Gastroesophageal sphincter (tissue), 4 donors: ENCODE measurements at regions not wholly inside any gene's neighbourhood (a gene's known extent, or its start where the extent isn't known, plus 50 kb on each side); places are given as distances from the start of the nearest gene placed in this dataset.

Experiments
- ATAC-seq: fragments of 150-250 bp; one replicate; pipeline ENCODE4 v1.9.1; 2016; ENCODE audit warnings: mild to moderate bottlenecking, moderate library complexity
- H3K27ac ChIP-seq, 4 donors: fragments of 200-600 bp; sonication (generic) in 3 of 4; 1 replicate in 3 of 4; 2 replicates in 1 of 4; pipeline ENCODE4 v1.5.1; 2016 to 2019
- H3K27me3 ChIP-seq: fragments of 200-600 bp; sonication (generic); one replicate; pipeline ENCODE4 v1.5.1; 2019
- H3K36me3 ChIP-seq, 2 donors: fragments of 200-600 bp; sonication (generic); one replicate each; pipeline ENCODE4 v1.5.1; 2019; ENCODE audit warnings: control low read depth in 1 of 2
- H3K4me1 ChIP-seq, 3 donors: fragments of 200-600 bp; sonication (generic); 1 replicate in 2 of 3; 2 replicates in 1 of 3; pipeline ENCODE4 v1.5.1; 2016 to 2019; ENCODE audit warnings: control low read depth in 2 of 3
- H3K4me3 ChIP-seq, 2 donors: fragments of 200-600 bp; sonication (generic); one replicate each; pipeline ENCODE4 v1.5.1; 2019; ENCODE audit warnings: mild to moderate bottlenecking in 1 of 2, moderate library complexity in 1 of 2
- H3K9me3 ChIP-seq, 3 donors: fragments of 200-600 bp; sonication (generic); one replicate each; pipeline ENCODE4 v1.5.1; 2017 to 2019; ENCODE audit warnings: control low read depth in 2 of 3
- EP300 ChIP-seq: sonication (generic); formaldehyde crosslinking; IDR thresholded peaks from one replicate; pipeline ENCODE4 v1.6.1; 2017; ENCODE audit warnings: antibody characterized with exemption, mild to moderate bottlenecking
- POLR2A ChIP-seq, 2 donors: fragments of 450-650 bp; IDR thresholded peaks; one replicate each; pipeline ENCODE4 v1.6.1; 2017; ENCODE audit warnings: antibody characterized with exemption in 2 of 2, mild to moderate bottlenecking in 2 of 2, moderate library complexity in 1 of 2
- POLR2AphosphoS5 ChIP-seq: sonication (generic); formaldehyde crosslinking; IDR thresholded peaks from one replicate; pipeline ENCODE4 v1.6.1; 2017; ENCODE audit warnings: antibody characterized with exemption
- WGBS, 2 donors: methylation state at CpG; one replicate each; pipeline ENCODE4 v1.1.5; 2018; ENCODE audit warnings: low coverage in 1 of 2; 5-methylcytosine and 5-hydroxymethylcytosine counted together
- TF ChIP-seq, protein P1 (sequence below), 4 experiments: fragments of 200-600 bp in 2 of 4; fragments of 450-650 bp in 2 of 4; sonication (generic) in 1 of 4; IDR thresholded peaks; one replicate each; pipeline ENCODE4 v1.5.1; 2017 to 2019; ENCODE audit warnings: antibody characterized with exemption in 4 of 4, mild to moderate bottlenecking in 2 of 4, moderate library complexity in 2 of 4

- Histone ChIP-seq H3K9me3 (no peaks in the 10 kb centered on the region), H3K36me3 (no peaks in the 10 kb centered on the region), H3K4me3 (no peak overlapping the region), H3K27me3 (no peaks in the 10 kb centered on the region), H3K4me1 (no peaks in the 10 kb centered on the region), H3K27ac (no peak overlapping the region)
- WGBS, 2 donors: 92 to 97% methylated on average over 2 to 6 of the region's 7 CpGs
- no peak for ATAC-seq
- no peak for TF ChIP-seq POLR2A (IDR thresholded peaks at IDR 0.05)
- TF ChIP-seq, protein P1, sequence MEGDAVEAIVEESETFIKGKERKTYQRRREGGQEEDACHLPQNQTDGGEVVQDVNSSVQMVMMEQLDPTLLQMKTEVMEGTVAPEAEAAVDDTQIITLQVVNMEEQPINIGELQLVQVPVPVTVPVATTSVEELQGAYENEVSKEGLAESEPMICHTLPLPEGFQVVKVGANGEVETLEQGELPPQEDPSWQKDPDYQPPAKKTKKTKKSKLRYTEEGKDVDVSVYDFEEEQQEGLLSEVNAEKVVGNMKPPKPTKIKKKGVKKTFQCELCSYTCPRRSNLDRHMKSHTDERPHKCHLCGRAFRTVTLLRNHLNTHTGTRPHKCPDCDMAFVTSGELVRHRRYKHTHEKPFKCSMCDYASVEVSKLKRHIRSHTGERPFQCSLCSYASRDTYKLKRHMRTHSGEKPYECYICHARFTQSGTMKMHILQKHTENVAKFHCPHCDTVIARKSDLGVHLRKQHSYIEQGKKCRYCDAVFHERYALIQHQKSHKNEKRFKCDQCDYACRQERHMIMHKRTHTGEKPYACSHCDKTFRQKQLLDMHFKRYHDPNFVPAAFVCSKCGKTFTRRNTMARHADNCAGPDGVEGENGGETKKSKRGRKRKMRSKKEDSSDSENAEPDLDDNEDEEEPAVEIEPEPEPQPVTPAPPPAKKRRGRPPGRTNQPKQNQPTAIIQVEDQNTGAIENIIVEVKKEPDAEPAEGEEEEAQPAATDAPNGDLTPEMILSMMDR (IDR thresholded peaks at IDR 0.05): no peak
- TF ChIP-seq EP300: no peak
- TF ChIP-seq POLR2AphosphoS5: no peak
Observed at GRCh38 chr4:26065833-26066232, 151.8 kb downstream of the SMIM20 start.

- TF ChIP-seq, protein P1 (IDR thresholded peaks at IDR 0.05): no peak
- TF ChIP-seq EP300: no peak
- no peak overlapping the region for H3K4me3 ChIP-seq
Observed at GRCh38 chr4:26067035-26067434, 153.0 kb downstream of the SMIM20 start.

DNA sequence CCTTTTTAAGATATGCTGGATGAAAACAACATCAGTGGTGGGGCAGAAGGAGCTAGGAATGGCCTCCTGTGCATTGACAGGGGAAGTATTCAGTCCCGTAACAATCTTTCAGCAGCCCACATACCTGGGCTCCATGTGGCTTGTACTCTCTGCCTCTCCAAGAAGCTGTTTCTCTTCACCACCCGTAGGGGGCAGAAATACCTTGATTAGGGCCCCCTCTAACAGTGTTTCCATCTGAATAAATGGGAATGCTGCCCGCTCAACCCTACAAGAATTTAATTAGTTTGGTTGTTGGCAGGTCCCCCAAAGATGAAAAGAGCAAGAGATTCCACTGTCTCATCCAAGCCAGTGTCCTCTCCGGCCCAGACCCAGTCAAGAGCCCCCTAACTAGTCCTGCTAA is 155.2 kb downstream of the SMIM20 start:
- H3K4me3 ChIP-seq: no peak overlapping the region
- WGBS, 2 donors: 56% methylated on average over 4 of the region's 4 CpGs; no CpG with 5 or more reads in 1 of the 2 donors
- no peak for ATAC-seq

More at GRCh38 chr4:26067035-26067434, 153.0 kb downstream of the SMIM20 start:
- no peaks in the 10 kb centered on the region for H3K36me3 ChIP-seq
- no peaks in the 10 kb centered on the region for H3K9me3 ChIP-seq
- WGBS, 2 donors: 71 to 81% methylated on average over 4 to 5 of the region's 5 CpGs
- ATAC-seq: no peak
- no peaks in the 10 kb centered on the region for H3K27me3 ChIP-seq
- no peaks in the 10 kb centered on the region for H3K4me1 ChIP-seq
- H3K27ac ChIP-seq: no peak overlapping the region

GRCh38 chr4:26071688-26072087 is 157.7 kb downstream of the SMIM20 start:
- 66 to 100% methylated on average over 3 of the region's 3 CpGs for WGBS, 2 donors
- Histone ChIP-seq H3K27ac (no peak overlapping the region), H3K27me3 (no peaks in the 10 kb centered on the region), H3K4me1 (peaks cover 0 to 6% (median 0%) of the 10 kb centered on the region in 3 donors), H3K36me3 (no peaks in the 10 kb centered on the region), H3K4me3 (no peak overlapping the region), H3K9me3 (peaks cover 0 to 5% (median 0%) of the 10 kb centered on the region in 3 donors)
- no peak for TF ChIP-seq POLR2A (IDR thresholded peaks at IDR 0.05)
- no peak for TF ChIP-seq EP300
- no peak for TF ChIP-seq POLR2AphosphoS5
- TF ChIP-seq, protein P1 (IDR thresholded peaks at IDR 0.05): no peak
- no peak for ATAC-seq

More for the DNA sequence above, 155.2 kb downstream of the SMIM20 start:
- H3K4me1 ChIP-seq: no peaks in the 10 kb centered on the region
- no peaks in the 10 kb centered on the region for H3K27me3 ChIP-seq
- TF ChIP-seq, protein P1 (IDR thresholded peaks at IDR 0.05): no peak
- TF ChIP-seq POLR2A (IDR thresholded peaks at IDR 0.05): no peak
- no peak for TF ChIP-seq EP300
- TF ChIP-seq POLR2AphosphoS5: no peak
- no peak overlapping the region for H3K27ac ChIP-seq
- no peaks in the 10 kb centered on the region for H3K9me3 ChIP-seq
- H3K36me3 ChIP-seq: no peaks in the 10 kb centered on the region

DNA sequence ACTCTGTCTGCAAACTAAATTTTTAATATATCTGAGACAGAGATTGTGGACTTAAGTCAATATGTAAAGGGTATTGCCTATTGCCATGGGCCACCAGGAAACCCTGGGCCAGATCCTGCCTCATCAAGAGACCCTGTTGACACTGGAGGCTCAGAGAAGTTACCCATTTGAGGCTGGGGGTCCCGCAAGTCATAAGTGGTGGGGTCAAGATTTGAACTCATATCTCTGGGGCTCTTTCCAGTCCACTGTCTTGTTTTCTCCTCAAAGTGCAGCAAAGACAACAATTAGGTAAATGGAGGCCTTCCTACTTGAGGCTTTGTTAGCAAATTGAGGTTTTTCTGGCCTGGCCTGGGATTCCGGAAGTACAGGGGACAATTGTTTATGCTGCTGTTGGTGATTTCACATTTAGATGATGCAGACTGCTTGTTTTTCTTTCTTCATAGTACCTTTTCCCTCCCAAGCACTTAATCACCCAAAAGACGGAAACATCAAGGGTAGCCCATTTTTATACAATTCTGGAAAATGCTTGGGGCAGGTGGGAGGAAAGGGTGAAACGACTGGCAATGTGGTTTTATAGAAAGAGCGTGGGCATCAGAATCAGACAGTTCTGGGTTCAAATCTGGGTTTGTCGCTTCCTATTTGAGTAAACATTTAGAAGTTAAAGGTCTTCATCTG is 160.0 kb downstream of the SMIM20 start:
- H3K27ac ChIP-seq: peak overlapping the region in 2 of 4 donors; percentile 15 to 20
- H3K4me1 ChIP-seq: peaks cover 0 to 6% (median 0%) of the 10 kb centered on the region in 3 donors
- no peak for TF ChIP-seq EP300
- TF ChIP-seq POLR2A (IDR thresholded peaks at IDR 0.05): no peak
- TF ChIP-seq, protein P1 (IDR thresholded peaks at IDR 0.05): no peak
- no peak for TF ChIP-seq POLR2AphosphoS5
- ATAC-seq: no peak
- H3K9me3 ChIP-seq: peaks cover 0 to 10% (median 0%) of the 10 kb centered on the region in 3 donors
- H3K36me3 ChIP-seq: no peaks in the 10 kb centered on the region
- no peak overlapping the region for H3K4me3 ChIP-seq
- H3K27me3 ChIP-seq: no peaks in the 10 kb centered on the region
- WGBS, 2 donors: 85 to 92% methylated on average over 5 to 6 of the region's 6 CpGs
